ENCODE measurements at regions not wholly inside any gene's neighbourhood (a gene's known extent, or its start where the extent isn't known, plus 50 kb on each side); places are given as distances from the start of the nearest gene placed in this dataset.

GRCh38 chr2:105652014-105652796 lies 92.5 kb upstream of the NCK2 start:
- DNase-seq, result no peak

- no peak for DNase-seq
Observed at GRCh38 chr2:105649534-105649933, 95.2 kb upstream of the NCK2 start.

- DNase-seq, result no peak
Observed at GRCh38 chr2:105647731-105648130, 97.0 kb upstream of the NCK2 start.

- DNase-seq, result no peak
Observed at GRCh38 chr2:105646774-105647076, 98.0 kb upstream of the NCK2 start.

GRCh38 chr2:105645938-105646773 lies 98.6 kb upstream of the NCK2 start:
- no peak for DNase-seq

- DNase-seq, result no peak
Observed at GRCh38 chr2:105645031-105645937, 99.4 kb upstream of the NCK2 start.

GRCh38 chr2:105644174-105644980 lies 100.3 kb upstream of the NCK2 start:
- DNase-seq, result no peak

GRCh38 chr2:105643405-105644173 lies 101.1 kb upstream of the NCK2 start:
- no peak for DNase-seq

- DNase-seq, result no peak
Observed at GRCh38 chr2:105641389-105641811, 103.3 kb upstream of the NCK2 start.

- DNase-seq, result no peak
Observed at GRCh38 chr2:105640246-105640645, 104.5 kb upstream of the NCK2 start.

- DNase-seq, result no peak
Observed at GRCh38 chr2:105636109-105636740, 108.5 kb upstream of the NCK2 start.

- no peak for DNase-seq
Observed at GRCh38 chr2:105635564-105635963, 109.1 kb upstream of the NCK2 start.

GRCh38 chr2:105634198-105634597 lies 110.5 kb upstream of the NCK2 start:
- no peak for DNase-seq

- no peak for DNase-seq
Observed at GRCh38 chr2:105631922-105632321, 112.8 kb upstream of the NCK2 start.

- no peak for DNase-seq
Observed at GRCh38 chr2:105631011-105631410, 113.7 kb upstream of the NCK2 start.

- no peak for DNase-seq
Observed at GRCh38 chr2:105629634-105630033, 115.1 kb upstream of the NCK2 start.

- DNase-seq, result no peak
Observed at GRCh38 chr2:105627534-105627933, 117.2 kb upstream of the NCK2 start.

- DNase-seq, result no peak
Observed at GRCh38 chr2:105626966-105627340, 117.8 kb upstream of the NCK2 start.

- DNase-seq, result no peak
Observed at GRCh38 chr2:105626212-105626965, 118.3 kb upstream of the NCK2 start.

GRCh38 chr2:105625632-105626031 lies 119.1 kb upstream of the NCK2 start:
- no peak for DNase-seq

All from right kidney (tissue), 1 donor.